IMR-90 (cell line): ENCODE measurements at regions not wholly inside any gene's neighbourhood (a gene's known extent, or its start where the extent isn't known, plus 50 kb on each side); places are given as distances from the start of the nearest gene placed in this dataset.

ENCODE experiments used
- ATAC-seq: fragments of 200-7000 bp; cut with Tn5 transposase; 2 replicates; pipeline ENCODE4 v1.9.1; 2020; ENCODE audit warnings: low read depth, mild to moderate bottlenecking, moderate library complexity
- BruUV-seq: library from RNA; stranded (reverse); fragments of 400-500 nt; replicated peaks from 2 replicates; lab custom pipeline; 2021; lab: Mats Ljungman, UMichigan
- CTCF ChIA-PET: fragments of 300-600 bp; formaldehyde crosslinking; extraction: SDS; loops from one replicate; lab custom pipeline; 2021; ENCODE audit warnings: antibody characterized with exemption; lab: Yijun Ruan, JAX
- POLR2A ChIA-PET: fragments of 300-600 bp; sonication (Branson Sonifier 250); formaldehyde crosslinking; loops from one replicate; lab custom pipeline; 2022; ENCODE audit warnings: antibody characterized with exemption; ENCODE audit not compliant: unreplicated experiment; lab: Charles Lee
- DNase-seq: peaks from one replicate; pipeline ENCODE4 v3.0.0; 2013
- H2AFZ ChIP-seq: replicated peaks from 2 replicates; pipeline ENCODE3; 2013; ENCODE audit warnings: low read length, mild to moderate bottlenecking; ENCODE audit not compliant: poor library complexity
- H2AK5ac ChIP-seq: 2 replicates; pipeline ENCODE4 v1.6.1; 2013; ENCODE audit warnings: low read depth, low read length, inconsistent platforms
- H2AK9ac ChIP-seq: replicated peaks from 2 replicates; pipeline ENCODE3; 2013; ENCODE audit warnings: mild to moderate bottlenecking, low read depth, low read length, moderate library complexity; ENCODE audit not compliant: poor library complexity
- H2BK120ac ChIP-seq: 2 replicates; pipeline ENCODE4 v1.6.1; 2013; ENCODE audit warnings: low read depth, low read length, inconsistent platforms
- H2BK15ac ChIP-seq: 3 replicates; pipeline ENCODE4 v1.6.1; 2013; ENCODE audit warnings: low read depth, low read length, inconsistent platforms
- H2BK20ac ChIP-seq: 2 replicates; pipeline ENCODE4 v1.6.1; 2013; ENCODE audit warnings: low read depth, mild to moderate bottlenecking, inconsistent platforms, low read length, moderate library complexity
- H2BK5ac ChIP-seq: 2 replicates; pipeline ENCODE4 v1.6.1; 2013; ENCODE audit warnings: mild to moderate bottlenecking, low read depth, low read length, inconsistent platforms; ENCODE audit not compliant: poor library complexity, severe bottlenecking
- H3K14ac ChIP-seq: replicated peaks from 2 replicates; pipeline ENCODE4 v1.6.1; 2013; ENCODE audit warnings: low read depth, low read length, inconsistent platforms
- H3K18ac ChIP-seq: 2 replicates; pipeline ENCODE4 v1.6.1; 2013; ENCODE audit warnings: low read depth, low read length, control low read depth
- H3K23ac ChIP-seq: 2 replicates; pipeline ENCODE4 v1.6.1; 2013; ENCODE audit warnings: low read depth, low read length, inconsistent platforms
- H3K27ac ChIP-seq: 2 replicates; pipeline ENCODE4 v1.5.1; 2013; ENCODE audit warnings: mild to moderate bottlenecking, control low read depth, low read length; ENCODE audit not compliant: insufficient read depth
- H3K27me3 ChIP-seq: 2 replicates; pipeline ENCODE4 v1.6.1; 2013; ENCODE audit warnings: low read length; ENCODE audit not compliant: control insufficient read depth, insufficient read depth
- H3K36me3 ChIP-seq: 2 replicates; pipeline ENCODE4 v1.6.1; 2013; ENCODE audit warnings: low read length, mixed read lengths; ENCODE audit not compliant: control insufficient read depth, insufficient read depth
- H3K4ac ChIP-seq: 2 replicates; pipeline ENCODE4 v1.6.1; 2013; ENCODE audit warnings: low read depth, low read length, inconsistent platforms
- H3K4me1 ChIP-seq: 2 replicates; pipeline ENCODE4 v1.6.1; 2013; ENCODE audit warnings: low read length, mixed read lengths; ENCODE audit not compliant: control insufficient read depth, insufficient read depth
- H3K4me2 ChIP-seq: 2 replicates; pipeline ENCODE4 v1.6.1; 2013; ENCODE audit warnings: low read depth, mild to moderate bottlenecking, control low read depth, low read length, moderate library complexity
- H3K4me3 ChIP-seq: 2 replicates; pipeline ENCODE4 v1.5.1; 2013; ENCODE audit warnings: low read depth, mild to moderate bottlenecking, control low read depth, low read length, moderate library complexity; ENCODE audit not compliant: insufficient read depth
- H3K56ac ChIP-seq: 2 replicates; pipeline ENCODE4 v1.6.1; 2013; ENCODE audit warnings: low read length, inconsistent platforms; ENCODE audit not compliant: insufficient read depth; ENCODE audit errors: extremely low read depth
- H3K79me1 ChIP-seq, 2 experiments: 2 replicates each; pipeline ENCODE4 v1.6.1; 2013; ENCODE audit warnings: low read length in 2 of 2, inconsistent platforms in 1 of 2, low read depth in 1 of 2
- H3K9ac ChIP-seq: 2 replicates; pipeline ENCODE4 v1.6.1; 2013; ENCODE audit warnings: low read depth, low read length, control low read depth
- H3K9me1 ChIP-seq: 2 replicates; pipeline ENCODE4 v1.6.1; 2013; ENCODE audit warnings: low read length, inconsistent platforms; ENCODE audit not compliant: insufficient read depth
- H3K9me3 ChIP-seq: 2 replicates; pipeline ENCODE4 v1.6.1; 2013; ENCODE audit warnings: low read length; ENCODE audit not compliant: control insufficient read depth, insufficient read depth
- H4K20me1 ChIP-seq: 2 replicates; pipeline ENCODE4 v1.6.1; 2013; ENCODE audit warnings: low read length, inconsistent platforms; ENCODE audit not compliant: insufficient read depth
- H4K5ac ChIP-seq: 2 replicates; pipeline ENCODE4 v1.6.1; 2013; ENCODE audit warnings: mild to moderate bottlenecking, low read depth, low read length, control low read depth
- H4K8ac ChIP-seq, 2 experiments: 2 replicates each; pipeline ENCODE4 v1.6.1; 2013; ENCODE audit warnings: low read depth in 2 of 2, low read length in 2 of 2, control low read depth in 1 of 2, inconsistent platforms in 1 of 2
- H4K91ac ChIP-seq: 2 replicates; pipeline ENCODE4 v1.6.1; 2013; ENCODE audit warnings: low read depth, low read length, inconsistent platforms; ENCODE audit not compliant: insufficient read depth
- CHD1 ChIP-seq: IDR thresholded peaks from 2 replicates; pipeline ENCODE4 v1.6.1; 2012; ENCODE audit warnings: low read depth, low read length, improper control_type of control experiment
- MAFK ChIP-seq: IDR thresholded peaks from 2 replicates; pipeline ENCODE4 v1.6.1; 2012; ENCODE audit warnings: low read depth, low read length, improper control_type of control experiment
- MAZ ChIP-seq: IDR thresholded peaks from 2 replicates; pipeline ENCODE4 v1.6.1; 2012; ENCODE audit warnings: low read depth, mild to moderate bottlenecking, low read length, improper control_type of control experiment, moderate library complexity, borderline replicate concordance
- NFE2L2 ChIP-seq: fragments of 150-350 bp; IDR thresholded peaks from 2 replicates; pipeline ENCODE4 v1.6.1; 2016; ENCODE audit warnings: low read depth, mild to moderate bottlenecking, low read length
- POLR2A ChIP-seq: IDR thresholded peaks from 2 replicates; pipeline ENCODE4 v1.6.1; 2012; ENCODE audit warnings: mild to moderate bottlenecking, low read depth, low read length
- RAD21 ChIP-seq: IDR thresholded peaks from 2 replicates; pipeline ENCODE4 v1.6.1; 2012; ENCODE audit warnings: low read length, improper control_type of control experiment
- RCOR1 ChIP-seq: IDR thresholded peaks from 2 replicates; pipeline ENCODE4 v1.6.1; 2012; ENCODE audit warnings: mild to moderate bottlenecking, low read length, improper control_type of control experiment; ENCODE audit not compliant: insufficient replicate concordance
- SMC3 ChIP-seq: fragments of 150-350 bp; IDR thresholded peaks from 2 replicates; pipeline ENCODE4 v1.6.1; 2016; ENCODE audit warnings: low read depth, mild to moderate bottlenecking, antibody characterized with exemption, low read length, moderate library complexity
- WGBS, 2 experiments: methylation state at CpG; one replicate each; pipeline versions ENCODE4 v1.1.5 to v1.1.7; 2013; ENCODE audit warnings: missing lambda C conversion rate in 2 of 2; ENCODE audit not compliant: insufficient read length in 1 of 2; ENCODE audit errors: extremely low coverage in 2 of 2; 5-methylcytosine and 5-hydroxymethylcytosine counted together
- dilution Hi-C: fragments of 300-500 bp; cut with HindIII; formaldehyde crosslinking; loops from one replicate; pipeline ENCODE4 v1.14.3; 2018; ENCODE audit warnings: low sequenced_read_pairs; ENCODE audit not compliant: unreplicated experiment
- in situ Hi-C: fragments of 300-500 bp; cut with MboI; formaldehyde crosslinking; loops from 3 replicates; pipeline ENCODE4 v1.14.3; 2019; ENCODE audit warnings: low sequenced_read_pairs, inconsistent platforms, mixed read lengths
- intact Hi-C: fragments of 100-400 bp; cut with micrococcal nuclease; formaldehyde crosslinking; loops from 2 replicates; pipeline ENCODE4 v1.10.0; 2022
- TF ChIP-seq, protein P1 (sequence below): fragments of 150-350 bp; IDR thresholded peaks from 2 replicates; pipeline ENCODE4 v1.6.1; 2017; ENCODE audit warnings: mild to moderate bottlenecking, antibody characterized with exemption, low read length, low read depth
- TF ChIP-seq, protein P2 (sequence below): conservative IDR thresholded peaks from 2 replicates; pipeline ENCODE4 v1.5.1; 2012; ENCODE audit warnings: mild to moderate bottlenecking, low read depth, low read length, improper control_type of control experiment

- Histone ChIP-seq H3K18ac (no peak overlapping the region), H3K27me3 (peaks cover 1% of the 10 kb centered on the region; the same call in 1 of the 2 replicates), H3K9me1 (no peaks in the 10 kb centered on the region), H2AK5ac (no peak overlapping the region), H3K4ac (no peak overlapping the region), H4K8ac (no peak overlapping the region), H3K4me2 (no peak overlapping the region), H3K27ac (no peak overlapping the region), H3K9ac (no peak overlapping the region), H2BK120ac (no peak overlapping the region), H2AK9ac (no peak overlapping the region), H3K23ac (no peak overlapping the region), H3K4me1 (no peaks in the 10 kb centered on the region), H2BK20ac (no peak overlapping the region), H4K20me1 (no peaks in the 10 kb centered on the region), H3K79me1 (no peaks in the 10 kb centered on the region), H3K56ac (no peak overlapping the region), H4K5ac (no peak overlapping the region), H4K91ac (no peak overlapping the region), H3K4me3 (no peak overlapping the region), H2BK15ac (no peak overlapping the region), H2BK5ac (no peak overlapping the region), H2AFZ (no peak overlapping the region), H3K9me3 (no peaks in the 10 kb centered on the region), H3K14ac (no peak overlapping the region), H3K36me3 (no peaks in the 10 kb centered on the region)
- POLR2A ChIA-PET = no interaction called here
- CTCF ChIA-PET = interaction anchor here (1.3 kb wide), 1 partner anchor 9 kb away, joined by 3 read pairs; no protein-coding TSS in a partner anchor
- no TSS peak for BruUV-seq
- no peak for DNase-seq
- intact Hi-C loops (no loop called here), in situ Hi-C loops (no loop called here), dilution Hi-C loops (no loop called here)
- WGBS, 2 experiments = 60% methylated on average over 1 of the region's 2 CpGs; no CpG with 5 or more reads in 1 of the 2 experiments
- ATAC-seq = no peak
- TF ChIP-seq NFE2L2 (no peak), MAFK (no peak), RAD21 (no peak), SMC3 (no peak), MAZ (no peak), RCOR1 (no peak), POLR2A (no peak), CHD1 (no peak)
- TF ChIP-seq, protein P1, sequence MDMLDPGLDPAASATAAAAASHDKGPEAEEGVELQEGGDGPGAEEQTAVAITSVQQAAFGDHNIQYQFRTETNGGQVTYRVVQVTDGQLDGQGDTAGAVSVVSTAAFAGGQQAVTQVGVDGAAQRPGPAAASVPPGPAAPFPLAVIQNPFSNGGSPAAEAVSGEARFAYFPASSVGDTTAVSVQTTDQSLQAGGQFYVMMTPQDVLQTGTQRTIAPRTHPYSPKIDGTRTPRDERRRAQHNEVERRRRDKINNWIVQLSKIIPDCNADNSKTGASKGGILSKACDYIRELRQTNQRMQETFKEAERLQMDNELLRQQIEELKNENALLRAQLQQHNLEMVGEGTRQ = no peak
- TF ChIP-seq, protein P2, sequence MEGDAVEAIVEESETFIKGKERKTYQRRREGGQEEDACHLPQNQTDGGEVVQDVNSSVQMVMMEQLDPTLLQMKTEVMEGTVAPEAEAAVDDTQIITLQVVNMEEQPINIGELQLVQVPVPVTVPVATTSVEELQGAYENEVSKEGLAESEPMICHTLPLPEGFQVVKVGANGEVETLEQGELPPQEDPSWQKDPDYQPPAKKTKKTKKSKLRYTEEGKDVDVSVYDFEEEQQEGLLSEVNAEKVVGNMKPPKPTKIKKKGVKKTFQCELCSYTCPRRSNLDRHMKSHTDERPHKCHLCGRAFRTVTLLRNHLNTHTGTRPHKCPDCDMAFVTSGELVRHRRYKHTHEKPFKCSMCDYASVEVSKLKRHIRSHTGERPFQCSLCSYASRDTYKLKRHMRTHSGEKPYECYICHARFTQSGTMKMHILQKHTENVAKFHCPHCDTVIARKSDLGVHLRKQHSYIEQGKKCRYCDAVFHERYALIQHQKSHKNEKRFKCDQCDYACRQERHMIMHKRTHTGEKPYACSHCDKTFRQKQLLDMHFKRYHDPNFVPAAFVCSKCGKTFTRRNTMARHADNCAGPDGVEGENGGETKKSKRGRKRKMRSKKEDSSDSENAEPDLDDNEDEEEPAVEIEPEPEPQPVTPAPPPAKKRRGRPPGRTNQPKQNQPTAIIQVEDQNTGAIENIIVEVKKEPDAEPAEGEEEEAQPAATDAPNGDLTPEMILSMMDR = no peak
Measured at GRCh38 chr22:22796724-22797123, 90.9 kb upstream of the IGLL5 start.
